Endothelial cell of umbilical vein (primary cell): ENCODE measurements at regions not wholly inside any gene's neighbourhood (a gene's known extent, or its start where the extent isn't known, plus 50 kb on each side); places are given as distances from the start of the nearest gene placed in this dataset.

Experiments
- BruUV-seq: library from RNA; stranded (reverse); fragments of 400-500 nt; replicated peaks from 2 replicates; lab custom pipeline; 2021; lab: Mats Ljungman, UMichigan
- CTCF ChIA-PET: fragments of 300-600, 350-600 bp; sonication (Branson Sonifier 250); formaldehyde crosslinking; loops from one replicate; lab custom pipeline; 2021; ENCODE audit warnings: antibody characterized with exemption, inconsistent platforms; lab: Charles Lee
- POLR2A ChIA-PET: fragments of 300-600, 350-600 bp; sonication (Branson Sonifier 250); formaldehyde crosslinking; loops from one replicate; lab custom pipeline; 2021; ENCODE audit warnings: antibody characterized with exemption, inconsistent platforms; lab: Charles Lee
- DNase-seq: peaks from one replicate; pipeline ENCODE4 v3.0.0-alpha.2; 2011; ENCODE audit warnings: low read depth, low spot score
- FAIRE-seq: peaks from 2 replicates; lab custom pipeline; 2011; peaks lifted over from hg19 to GRCh38; lab: Jason Lieb, UNC
- H2AFZ ChIP-seq: 2 replicates; pipeline ENCODE4 v1.6.0; 2012; ENCODE audit warnings: low read depth, low read length, control low read depth, inconsistent platforms
- H3K27ac ChIP-seq: 2 replicates; pipeline ENCODE4 v1.5.1; 2011; ENCODE audit warnings: low read depth, mild to moderate bottlenecking, control low read depth, low read length, moderate library complexity; ENCODE audit not compliant: insufficient read depth
- H3K27me3 ChIP-seq, 2 experiments: 2 replicates each; pipeline versions ENCODE4 v1.6.0 to v1.6.1; 2011; ENCODE audit warnings: low read length in 2 of 2, mixed read lengths in 1 of 2; ENCODE audit not compliant: control insufficient read depth in 2 of 2, insufficient read depth in 2 of 2
- H3K36me3 ChIP-seq, 2 experiments: 2 replicates in 1 of 2; 3 replicates in 1 of 2; pipeline ENCODE4 v1.5.1; 2011; ENCODE audit warnings: low read length in 2 of 2, mild to moderate bottlenecking in 1 of 2, moderate library complexity in 1 of 2; ENCODE audit not compliant: control insufficient read depth in 2 of 2, insufficient read depth in 2 of 2; ENCODE audit errors: extremely low read depth in 1 of 2
- H3K4me1 ChIP-seq: 3 replicates; pipeline ENCODE4 v1.5.1; 2011; ENCODE audit warnings: mild to moderate bottlenecking, low read length; ENCODE audit not compliant: control insufficient read depth, insufficient read depth; ENCODE audit errors: extremely low read depth
- H3K4me2 ChIP-seq: 2 replicates; pipeline ENCODE4 v1.6.1; 2011; ENCODE audit warnings: low read length, control low read depth, mixed read lengths; ENCODE audit not compliant: insufficient read depth
- H3K4me3 ChIP-seq, 3 experiments: fragments of 200-600 bp in 1 of 3; sonication (generic), shearing (Covaris generic) in 1 of 3; replicated peaks in 1 of 3; 2 replicates each; pipeline ENCODE4 v1.5.1; 2011 to 2016; ENCODE audit warnings: control low read depth in 3 of 3, low read length in 3 of 3, mild to moderate bottlenecking in 2 of 3, inconsistent platforms in 1 of 3, low read depth in 1 of 3, moderate library complexity in 1 of 3; ENCODE audit not compliant: insufficient read depth in 1 of 3
- H3K79me2 ChIP-seq: 2 replicates; pipeline ENCODE4 v1.6.0; 2012; ENCODE audit warnings: low read length, inconsistent platforms; ENCODE audit not compliant: control insufficient read depth, insufficient read depth
- H3K9ac ChIP-seq: replicated peaks from 2 replicates; pipeline ENCODE3; 2011; ENCODE audit warnings: low read length, control low read depth; ENCODE audit not compliant: insufficient read depth; ENCODE audit errors: extremely low read depth
- H3K9me1 ChIP-seq: replicated peaks from 3 replicates; pipeline ENCODE4 v1.6.0; 2011; ENCODE audit warnings: mild to moderate bottlenecking, low read length; ENCODE audit not compliant: control insufficient read depth, insufficient read depth; ENCODE audit errors: extremely low read depth
- H3K9me3 ChIP-seq: replicated peaks from 2 replicates; pipeline ENCODE4 v1.5.1; 2012; ENCODE audit warnings: low read length, inconsistent platforms; ENCODE audit not compliant: control insufficient read depth, insufficient read depth
- H4K20me1 ChIP-seq: replicated peaks from 2 replicates; pipeline ENCODE3; 2011; ENCODE audit warnings: mild to moderate bottlenecking, low read length; ENCODE audit not compliant: control insufficient read depth, insufficient read depth; ENCODE audit errors: extremely low read depth
- FOS ChIP-seq: IDR thresholded peaks from 2 replicates; pipeline ENCODE4 v1.6.1; 2011; ENCODE audit warnings: mild to moderate bottlenecking, low read length, moderate library complexity, borderline replicate concordance; ENCODE audit not compliant: insufficient read depth
- GATA2 ChIP-seq: IDR thresholded peaks from 2 replicates; pipeline ENCODE4 v1.7.0; 2011; ENCODE audit warnings: low read depth, mild to moderate bottlenecking, moderate library complexity, mixed read lengths, low read length; ENCODE audit not compliant: insufficient read length, insufficient read depth
- dilution Hi-C: fragments of 300-500 bp; cut with MboI; formaldehyde crosslinking; loops from one replicate; pipeline ENCODE4 v1.15.0; 2019; ENCODE audit warnings: low sequenced_read_pairs; ENCODE audit not compliant: extremely low pct_ligation_motif_present
- intact Hi-C: fragments of 100-400 bp; cut with micrococcal nuclease; formaldehyde crosslinking; loops from one replicate; pipeline ENCODE4 v1.10.0; 2022

DNA sequence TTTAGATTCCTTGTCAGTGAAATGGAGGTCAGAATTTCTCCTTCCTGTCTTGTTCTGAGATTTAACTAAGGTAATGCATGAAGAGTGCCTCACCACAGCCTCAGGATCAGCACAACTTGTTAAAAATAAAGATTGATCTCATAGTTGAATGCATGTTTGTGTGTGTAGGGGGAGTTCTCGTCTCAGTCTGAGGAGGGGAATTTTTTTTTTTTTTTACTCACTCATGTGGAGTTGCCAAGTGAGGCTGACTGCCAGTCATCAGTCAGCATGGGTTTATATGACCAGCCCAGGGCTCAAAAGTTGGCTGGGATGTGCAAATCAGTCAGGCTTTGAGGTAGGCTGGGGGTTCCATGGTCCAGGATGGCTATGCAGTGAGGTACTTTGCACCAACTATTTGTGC, 113.2 kb downstream of the FANCF start:
- no TSS peak for BruUV-seq
- DNase-seq (no peak), FAIRE-seq (no peak)
- H3K9ac ChIP-seq: no peak overlapping the region
- H3K4me1 ChIP-seq: no peaks in the 10 kb centered on the region
- H4K20me1 ChIP-seq: no peaks in the 10 kb centered on the region
- H3K79me2 ChIP-seq: no peaks in the 10 kb centered on the region
- H3K36me3 ChIP-seq: no peaks in the 10 kb centered on the region
- no peak overlapping the region for H3K4me3 ChIP-seq
- dilution Hi-C loops: no loop called here
- no peaks in the 10 kb centered on the region for H3K9me3 ChIP-seq
- no peak for TF ChIP-seq FOS
- no peak overlapping the region for H2AFZ ChIP-seq
- no peaks in the 10 kb centered on the region for H3K9me1 ChIP-seq
- POLR2A ChIA-PET: no interaction called here
- intact Hi-C loops: no loop called here
- H3K27ac ChIP-seq: no peak overlapping the region
- no peak overlapping the region for H3K4me2 ChIP-seq
- CTCF ChIA-PET: no interaction called here
- no peaks in the 10 kb centered on the region for H3K27me3 ChIP-seq

GRCh38 chr11:22510741-22511140, 114.9 kb downstream of the FANCF start:
- no peaks in the 10 kb centered on the region for H3K9me3 ChIP-seq
- no peak overlapping the region for H2AFZ ChIP-seq
- no peaks in the 10 kb centered on the region for H3K4me1 ChIP-seq
- no TSS peak for BruUV-seq
- H3K9ac ChIP-seq: no peak overlapping the region
- DNase-seq: no peak
- H3K4me3 ChIP-seq: no peak overlapping the region
- POLR2A ChIA-PET: no interaction called here
- no peaks in the 10 kb centered on the region for H3K9me1 ChIP-seq
- FAIRE-seq: no peak
- no peak for TF ChIP-seq GATA2
- no peaks in the 10 kb centered on the region for H4K20me1 ChIP-seq
- CTCF ChIA-PET: no interaction called here
- intact Hi-C loops: no loop called here
- H3K36me3 ChIP-seq: no peaks in the 10 kb centered on the region
- H3K27ac ChIP-seq: no peak overlapping the region
- H3K4me2 ChIP-seq: no peak overlapping the region
- H3K79me2 ChIP-seq: no peaks in the 10 kb centered on the region
- no peaks in the 10 kb centered on the region for H3K27me3 ChIP-seq
- dilution Hi-C loops: no loop called here
